WI38 (cell line): ENCODE measurements at regions not wholly inside any gene's neighbourhood (a gene's known extent, or its start where the extent isn't known, plus 50 kb on each side); places are given as distances from the start of the nearest gene placed in this dataset.

Experiments used
- H3K4me3 ChIP-seq: 2 replicates; pipeline ENCODE4 v1.5.1; 2011; ENCODE audit warnings: low read depth, mild to moderate bottlenecking, control low read depth, low read length
- TF ChIP-seq, protein P1 (sequence below): IDR thresholded peaks from 2 replicates; pipeline ENCODE4 v1.5.1; 2012; ENCODE audit warnings: low read depth, mild to moderate bottlenecking, control low read depth, low read length

DNA sequence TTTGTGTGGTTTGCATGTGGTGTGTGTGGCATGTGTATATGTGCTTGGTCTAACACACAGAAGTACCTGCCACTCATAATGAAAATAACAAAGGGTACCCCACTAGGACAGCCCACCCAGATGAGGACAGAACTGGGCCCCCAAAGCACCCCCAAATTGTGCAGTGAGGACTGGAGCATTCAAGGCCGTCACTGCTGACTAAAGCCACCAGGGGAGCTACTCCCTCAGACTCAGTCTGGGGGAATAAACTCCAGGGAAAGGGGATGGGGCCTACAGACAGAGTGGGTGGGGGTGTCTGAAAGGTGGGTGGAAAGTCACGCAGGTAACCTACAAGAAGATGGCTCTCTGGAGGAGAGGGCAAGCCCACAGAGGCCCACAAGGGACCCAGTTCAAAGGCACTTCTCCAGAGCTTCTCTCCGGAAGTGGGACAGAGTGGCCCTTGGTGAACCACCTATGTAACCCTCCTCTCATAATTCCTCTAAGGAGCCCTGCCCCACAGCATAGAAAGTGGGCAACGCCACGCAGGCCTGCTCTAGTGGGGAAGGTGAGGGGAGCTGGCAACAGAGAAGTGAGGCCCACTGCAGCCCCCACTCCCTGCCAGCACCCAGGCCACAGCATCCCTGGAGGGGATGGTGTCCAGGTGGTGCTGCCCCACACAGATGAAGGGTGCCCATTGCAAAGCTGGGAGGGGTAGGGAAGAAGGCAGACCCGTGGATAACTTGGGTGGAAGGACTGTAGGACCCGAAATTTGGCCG lies 122.8 kb upstream of the MAFB start:
- no peak overlapping the region for H3K4me3 ChIP-seq
- TF ChIP-seq, protein P1, sequence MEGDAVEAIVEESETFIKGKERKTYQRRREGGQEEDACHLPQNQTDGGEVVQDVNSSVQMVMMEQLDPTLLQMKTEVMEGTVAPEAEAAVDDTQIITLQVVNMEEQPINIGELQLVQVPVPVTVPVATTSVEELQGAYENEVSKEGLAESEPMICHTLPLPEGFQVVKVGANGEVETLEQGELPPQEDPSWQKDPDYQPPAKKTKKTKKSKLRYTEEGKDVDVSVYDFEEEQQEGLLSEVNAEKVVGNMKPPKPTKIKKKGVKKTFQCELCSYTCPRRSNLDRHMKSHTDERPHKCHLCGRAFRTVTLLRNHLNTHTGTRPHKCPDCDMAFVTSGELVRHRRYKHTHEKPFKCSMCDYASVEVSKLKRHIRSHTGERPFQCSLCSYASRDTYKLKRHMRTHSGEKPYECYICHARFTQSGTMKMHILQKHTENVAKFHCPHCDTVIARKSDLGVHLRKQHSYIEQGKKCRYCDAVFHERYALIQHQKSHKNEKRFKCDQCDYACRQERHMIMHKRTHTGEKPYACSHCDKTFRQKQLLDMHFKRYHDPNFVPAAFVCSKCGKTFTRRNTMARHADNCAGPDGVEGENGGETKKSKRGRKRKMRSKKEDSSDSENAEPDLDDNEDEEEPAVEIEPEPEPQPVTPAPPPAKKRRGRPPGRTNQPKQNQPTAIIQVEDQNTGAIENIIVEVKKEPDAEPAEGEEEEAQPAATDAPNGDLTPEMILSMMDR, result no peak

- TF ChIP-seq, protein P1, result no peak
Observed at GRCh38 chr20:40812415-40812925, 123.4 kb upstream of the MAFB start.

DNA sequence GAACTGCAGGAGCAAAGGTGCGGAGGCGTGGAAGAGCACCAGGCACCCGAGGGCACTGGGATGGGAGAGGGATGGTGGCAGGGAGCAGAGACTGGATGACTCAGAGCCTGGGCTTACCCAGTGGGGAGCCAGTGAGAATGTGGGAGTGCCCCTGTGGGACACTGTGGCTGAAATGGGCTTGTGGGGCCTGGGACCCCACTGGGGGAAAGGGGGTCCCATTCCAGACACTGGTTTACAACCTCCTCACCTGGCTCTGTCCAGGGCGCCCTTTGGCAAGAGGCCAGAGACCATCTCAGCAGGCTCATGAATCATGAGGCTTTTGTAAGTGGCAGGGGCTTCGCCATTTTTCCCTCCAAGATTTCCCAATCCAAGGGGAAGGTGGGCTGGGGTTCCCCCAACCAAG lies 124.0 kb upstream of the MAFB start:
- TF ChIP-seq, protein P1, result no peak
- H3K4me3 ChIP-seq, result no peak overlapping the region

More at GRCh38 chr20:40812415-40812925, 123.4 kb upstream of the MAFB start:
- H3K4me3 ChIP-seq, result no peak overlapping the region

DNA sequence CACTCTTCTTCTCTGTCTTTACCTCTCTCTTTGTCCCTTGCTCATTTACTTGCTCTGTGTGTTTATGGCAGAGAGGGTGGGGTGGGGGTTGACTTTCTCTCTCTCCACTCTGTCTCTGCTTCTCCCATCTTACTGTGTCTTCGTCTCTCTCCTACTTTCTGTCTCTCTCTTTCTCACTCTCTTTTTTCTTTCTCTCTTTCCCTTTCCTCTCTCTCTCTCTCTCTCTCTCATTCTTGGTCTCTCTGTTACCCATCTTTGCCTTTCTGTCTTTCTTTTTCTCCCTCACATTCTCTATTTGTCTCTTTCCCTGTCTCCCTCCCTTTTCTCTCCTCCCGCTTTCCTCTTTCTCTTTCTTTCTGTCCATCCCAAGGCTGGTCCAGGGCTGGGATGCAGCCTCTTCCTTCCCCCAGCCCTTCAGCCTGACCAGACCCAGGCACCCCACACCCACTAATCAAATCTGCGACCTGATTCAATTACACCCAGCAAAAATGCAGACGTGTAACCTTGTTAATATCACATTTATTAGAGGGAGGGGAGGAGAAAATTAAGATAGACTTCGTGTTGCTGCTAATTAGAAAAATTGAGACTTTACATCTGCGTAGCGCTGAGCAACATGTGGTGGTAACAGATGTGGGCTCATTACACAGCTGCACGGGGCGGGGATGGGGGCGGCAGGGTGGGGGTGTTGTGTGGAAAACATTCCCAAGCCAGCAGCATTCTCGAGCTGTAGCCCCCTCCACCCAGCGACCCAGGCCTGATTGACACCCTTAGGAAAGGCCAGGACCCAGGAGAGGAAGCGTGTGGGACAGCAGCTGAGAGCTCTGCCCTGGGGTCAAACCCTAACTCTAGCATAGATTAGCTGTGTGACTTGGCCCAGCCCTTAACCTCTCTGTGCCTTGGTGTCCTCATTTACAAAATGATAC lies 124.9 kb upstream of the MAFB start:
- TF ChIP-seq, protein P1, result no peak

GRCh38 chr20:40814631-40814960 lies 125.6 kb upstream of the MAFB start:
- TF ChIP-seq, protein P1, result no peak
- H3K4me3 ChIP-seq, result no peak overlapping the region

More for the DNA sequence above, 124.9 kb upstream of the MAFB start:
- H3K4me3 ChIP-seq, result no peak overlapping the region

DNA sequence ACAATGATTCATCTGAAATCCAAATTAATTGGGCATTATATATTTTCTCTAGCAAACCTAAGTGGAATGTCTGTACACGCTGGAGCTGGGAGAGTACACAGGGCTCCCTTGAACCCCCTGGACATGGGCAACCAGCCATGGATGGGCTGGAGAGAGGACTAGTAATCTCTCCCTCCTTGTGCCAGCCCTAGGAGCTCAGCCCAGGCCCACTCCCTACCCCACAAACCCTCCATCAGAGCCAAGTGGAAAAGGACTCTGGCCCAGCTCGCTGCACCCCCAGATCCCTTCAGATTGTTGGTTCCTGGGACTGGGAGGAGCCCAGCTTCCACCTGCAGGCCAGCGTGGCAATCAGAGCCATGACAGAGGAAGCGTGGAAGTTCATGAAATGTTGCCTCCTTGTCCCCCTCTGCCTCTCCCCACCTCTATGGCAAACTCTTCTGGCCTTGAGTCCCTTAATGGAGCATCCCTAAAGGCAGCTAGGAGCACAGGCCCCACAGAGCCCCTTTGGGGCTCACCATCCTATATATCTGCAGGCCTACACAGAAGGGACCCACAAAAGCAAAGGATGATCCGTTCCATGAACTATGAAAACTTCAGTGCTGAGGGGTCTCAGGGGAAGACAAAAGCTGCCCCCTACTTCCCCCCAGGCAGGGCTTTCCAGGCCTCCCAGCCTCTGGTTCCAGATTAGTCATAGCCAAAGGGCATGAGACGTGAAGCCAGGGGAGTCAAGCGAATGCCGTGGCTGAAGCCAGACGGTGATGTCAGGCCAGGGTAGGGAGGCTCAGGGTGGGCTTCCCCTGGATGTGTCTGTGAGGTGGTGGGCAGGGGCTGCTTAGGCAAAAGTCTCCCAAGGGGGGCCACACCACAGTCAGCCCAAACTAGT lies 126.4 kb upstream of the MAFB start:
- TF ChIP-seq, protein P1, result no peak

More for the DNA sequence above, 126.4 kb upstream of the MAFB start:
- H3K4me3 ChIP-seq, result no peak overlapping the region
